ENCODE measurements at regions not wholly inside any gene's neighbourhood (a gene's known extent, or its start where the extent isn't known, plus 50 kb on each side); places are given as distances from the start of the nearest gene placed in this dataset.

DNA sequence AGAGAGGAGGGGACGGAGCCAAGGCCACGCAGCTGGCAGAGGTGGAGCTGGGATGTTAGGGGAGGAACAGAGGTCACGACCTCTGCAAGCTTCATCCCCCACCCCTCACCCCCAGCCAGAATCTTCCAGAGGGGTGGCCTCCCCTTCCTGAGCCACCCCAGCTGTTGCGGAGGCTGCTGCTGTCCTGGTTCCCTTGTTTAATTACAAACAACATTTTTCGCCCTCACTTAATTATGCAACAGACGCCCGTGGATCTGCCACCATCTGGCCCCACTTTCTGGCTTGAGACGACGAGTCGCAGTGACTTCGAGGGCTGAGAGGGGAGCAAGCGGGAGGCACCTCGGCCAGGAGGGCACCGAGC lies 153.7 kb upstream of the PTPN1 start:
- ATAC-seq (ENCODE audit: low read depth) (no peak), DNase-seq (no peak)
- H3K9me3 Mint-ChIP-seq: no peaks in the 10 kb centered on the region
- TF ChIP-seq, protein P1, sequence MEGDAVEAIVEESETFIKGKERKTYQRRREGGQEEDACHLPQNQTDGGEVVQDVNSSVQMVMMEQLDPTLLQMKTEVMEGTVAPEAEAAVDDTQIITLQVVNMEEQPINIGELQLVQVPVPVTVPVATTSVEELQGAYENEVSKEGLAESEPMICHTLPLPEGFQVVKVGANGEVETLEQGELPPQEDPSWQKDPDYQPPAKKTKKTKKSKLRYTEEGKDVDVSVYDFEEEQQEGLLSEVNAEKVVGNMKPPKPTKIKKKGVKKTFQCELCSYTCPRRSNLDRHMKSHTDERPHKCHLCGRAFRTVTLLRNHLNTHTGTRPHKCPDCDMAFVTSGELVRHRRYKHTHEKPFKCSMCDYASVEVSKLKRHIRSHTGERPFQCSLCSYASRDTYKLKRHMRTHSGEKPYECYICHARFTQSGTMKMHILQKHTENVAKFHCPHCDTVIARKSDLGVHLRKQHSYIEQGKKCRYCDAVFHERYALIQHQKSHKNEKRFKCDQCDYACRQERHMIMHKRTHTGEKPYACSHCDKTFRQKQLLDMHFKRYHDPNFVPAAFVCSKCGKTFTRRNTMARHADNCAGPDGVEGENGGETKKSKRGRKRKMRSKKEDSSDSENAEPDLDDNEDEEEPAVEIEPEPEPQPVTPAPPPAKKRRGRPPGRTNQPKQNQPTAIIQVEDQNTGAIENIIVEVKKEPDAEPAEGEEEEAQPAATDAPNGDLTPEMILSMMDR (IDR thresholded peaks at IDR 0.05): no peak
- no peaks in the 10 kb centered on the region for H3K36me3 Mint-ChIP-seq (ENCODE audit: low read depth)
- H3K4me1 Mint-ChIP-seq: no peaks in the 10 kb centered on the region
- H3K4me3 Mint-ChIP-seq: no peak overlapping the region
- intact Hi-C loops (cut with micrococcal nuclease): no loop called here
- ChIA-PET POLR2A (no interaction called here), CTCF (no interaction called here)
- H3K27me3 Mint-ChIP-seq: peaks cover 11% of the 10 kb centered on the region
- no peak overlapping the region for H3K27ac Mint-ChIP-seq

DNA sequence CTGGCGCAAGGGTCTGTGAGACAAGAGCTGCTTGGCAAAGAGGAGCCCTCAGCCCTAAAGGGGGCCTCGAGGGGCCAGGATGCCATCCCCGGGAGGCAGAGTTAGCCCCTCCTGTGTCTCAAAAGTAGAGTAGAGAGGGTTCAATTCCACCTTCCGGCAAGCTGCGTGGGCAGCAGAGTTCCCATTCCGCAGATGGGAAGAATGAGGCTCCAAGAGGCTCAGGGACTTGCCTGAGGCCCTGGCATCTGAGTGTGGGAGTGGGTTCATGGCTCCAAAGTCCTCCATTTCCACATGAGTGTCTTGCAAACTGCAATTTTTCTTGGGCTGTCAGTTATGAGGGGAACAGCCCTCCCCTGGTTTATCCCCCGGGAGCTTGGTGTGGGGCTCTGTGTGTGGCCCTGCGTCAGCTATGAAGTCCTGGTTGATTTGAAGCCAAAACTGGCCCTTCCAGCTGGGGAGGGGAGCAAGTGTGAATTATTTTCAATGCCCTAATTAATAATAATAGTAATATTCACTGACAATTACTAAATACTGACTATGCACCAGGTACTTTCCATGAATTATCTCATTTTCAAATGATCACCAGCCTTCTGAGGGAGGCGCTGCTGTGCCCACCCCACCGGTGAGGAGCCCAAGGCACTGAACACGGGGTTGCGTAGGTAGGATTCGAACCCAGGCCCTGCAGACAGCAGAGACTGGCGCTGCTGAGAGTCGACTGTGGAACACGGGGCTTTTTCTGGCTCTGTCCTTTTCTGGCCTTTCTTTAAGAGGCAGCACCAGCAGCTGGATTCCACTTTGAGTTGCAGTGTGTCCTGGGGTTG lies 153.0 kb upstream of the PTPN1 start:
- H3K27ac Mint-ChIP-seq: no peak overlapping the region
- TF ChIP-seq, protein P1 (IDR thresholded peaks at IDR 0.05): no peak
- intact Hi-C loops (cut with micrococcal nuclease): no loop called here
- no peak overlapping the region for H3K4me3 Mint-ChIP-seq
- H3K27me3 Mint-ChIP-seq: peaks cover 12% of the 10 kb centered on the region
- ATAC-seq (ENCODE audit: low read depth) (no peak), DNase-seq (no peak)
- H3K4me1 Mint-ChIP-seq: no peaks in the 10 kb centered on the region
- H3K36me3 Mint-ChIP-seq (ENCODE audit: low read depth): no peaks in the 10 kb centered on the region
- ChIA-PET CTCF (no interaction called here), POLR2A (no interaction called here)
- no peaks in the 10 kb centered on the region for H3K9me3 Mint-ChIP-seq

DNA sequence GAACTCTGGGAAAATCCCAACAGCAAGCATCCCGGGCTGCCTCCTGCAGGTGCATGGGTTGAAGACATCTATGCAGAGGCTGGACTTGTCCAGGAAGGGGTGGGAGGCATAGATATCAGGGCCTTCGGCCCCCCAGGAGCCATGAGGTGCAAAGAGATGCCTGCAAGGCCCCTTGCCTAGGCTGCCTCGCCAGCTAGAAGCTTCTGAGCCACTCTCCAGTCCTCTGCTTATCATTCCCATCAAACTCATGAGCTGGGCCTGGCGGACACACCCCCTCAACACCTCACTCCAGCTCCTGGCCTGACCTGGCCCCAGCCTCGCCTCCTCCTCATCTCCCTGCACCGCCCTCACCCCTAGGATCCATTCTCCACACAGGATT lies 152.4 kb upstream of the PTPN1 start:
- H3K4me1 Mint-ChIP-seq: no peaks in the 10 kb centered on the region
- H3K27me3 Mint-ChIP-seq: peaks cover 9% of the 10 kb centered on the region
- ATAC-seq (ENCODE audit: low read depth) (no peak), DNase-seq (no peak)
- H3K27ac Mint-ChIP-seq: no peak overlapping the region
- H3K9me3 Mint-ChIP-seq: no peaks in the 10 kb centered on the region
- intact Hi-C loops (cut with micrococcal nuclease): no loop called here
- TF ChIP-seq, protein P1 (IDR thresholded peaks at IDR 0.05): no peak
- ChIA-PET CTCF (no interaction called here), POLR2A (no interaction called here)
- H3K4me3 Mint-ChIP-seq: no peak overlapping the region
- H3K36me3 Mint-ChIP-seq (ENCODE audit: low read depth): no peaks in the 10 kb centered on the region

DNA sequence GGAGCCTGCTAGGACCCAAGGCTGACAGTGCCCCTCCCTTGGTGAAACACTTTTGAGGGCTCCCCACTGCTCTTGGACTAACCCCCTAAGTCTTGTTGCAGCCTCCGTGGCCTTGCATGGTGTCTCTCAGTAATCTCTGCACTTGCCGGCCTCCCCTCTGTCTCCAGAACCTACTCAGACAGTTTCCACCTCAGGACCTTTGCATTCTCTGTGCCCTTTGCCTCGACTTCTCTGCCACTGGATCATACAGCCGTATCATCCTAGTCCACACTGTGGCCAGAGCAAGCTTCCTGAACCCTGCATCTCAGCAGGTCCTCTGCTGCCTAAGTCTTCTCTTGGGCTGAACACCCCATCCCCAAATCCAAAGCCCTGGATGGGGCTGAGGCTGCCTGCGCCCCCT lies 152.0 kb upstream of the PTPN1 start:
- Mint-ChIP-seq H3K4me1 (no peaks in the 10 kb centered on the region), H3K27ac (no peak overlapping the region), H3K36me3 (ENCODE audit: low read depth) (no peaks in the 10 kb centered on the region), H3K27me3 (peaks cover 10% of the 10 kb centered on the region), H3K4me3 (no peak overlapping the region), H3K9me3 (no peaks in the 10 kb centered on the region)
- no peak for DNase-seq
- TF ChIP-seq, protein P1 (IDR thresholded peaks at IDR 0.05): no peak
- ChIA-PET CTCF (no interaction called here), POLR2A (no interaction called here)
- intact Hi-C loops (cut with micrococcal nuclease): no loop called here
- no peak for ATAC-seq (ENCODE audit: low read depth)

DNA sequence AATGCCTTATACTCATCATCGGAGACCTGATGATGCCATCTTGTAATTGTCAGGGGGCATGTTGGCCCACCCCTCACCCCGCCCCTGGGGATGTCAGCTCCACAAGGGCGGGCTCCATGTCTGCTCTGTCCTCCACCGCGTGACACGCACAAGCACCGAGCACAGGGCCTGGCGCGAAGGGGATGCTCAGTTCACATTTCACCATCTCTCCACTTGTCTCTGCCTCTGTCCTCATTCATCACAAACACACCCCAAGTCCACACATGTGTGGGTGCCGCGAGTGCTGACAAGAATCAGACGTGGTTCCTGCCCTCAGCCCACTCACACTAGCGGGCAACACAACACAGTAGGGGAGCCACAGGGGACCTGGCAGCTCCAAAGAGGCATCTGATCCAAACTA lies 151.2 kb upstream of the PTPN1 start:
- POLR2A ChIA-PET: no interaction called here
- H3K9me3 Mint-ChIP-seq: no peaks in the 10 kb centered on the region
- DNase-seq (no peak), ATAC-seq (ENCODE audit: low read depth) (no peak)
- intact Hi-C loops (cut with micrococcal nuclease): no loop called here
- no peaks in the 10 kb centered on the region for H3K4me1 Mint-ChIP-seq
- H3K27me3 Mint-ChIP-seq: peaks cover 10% of the 10 kb centered on the region
- no peak overlapping the region for H3K27ac Mint-ChIP-seq
- no peak overlapping the region for H3K4me3 Mint-ChIP-seq
- H3K36me3 Mint-ChIP-seq (ENCODE audit: low read depth): no peaks in the 10 kb centered on the region
- CTCF ChIA-PET: no interaction called here
- TF ChIP-seq, protein P1 (IDR thresholded peaks at IDR 0.05): no peak

Measured in activated B cell treated with CpG ODN at 0.5 μM for 24 hours (primary cell).